Activated CD4-positive, alpha-beta T cell treated with anti-CD3 and anti-CD28 coated beads, Interleukin-2, amount 10 ng/mL, durations not matched to agents 24 days and 14 days (primary cell): ENCODE measurements at regions not wholly inside any gene's neighbourhood (a gene's known extent, or its start where the extent isn't known, plus 50 kb on each side); places are given as distances from the start of the nearest gene placed in this dataset.

Experiments
- DNase-seq: peaks from one replicate; pipeline ENCODE4 v3.0.0; 2022
- H3K27ac Mint-ChIP-seq: one replicate; pipeline ENCODE4 v1.8.0; 2022; ENCODE audit warnings: mild to moderate bottlenecking, mixed read lengths
- H3K27me3 Mint-ChIP-seq: one replicate; pipeline ENCODE4 v1.8.0; 2022; ENCODE audit warnings: mixed read lengths
- H3K36me3 Mint-ChIP-seq: one replicate; pipeline ENCODE4 v1.8.0; 2022; ENCODE audit warnings: low read depth, mild to moderate bottlenecking, mixed read lengths
- H3K4me1 Mint-ChIP-seq: one replicate; pipeline ENCODE4 v1.8.0; 2021; ENCODE audit warnings: mixed read lengths
- H3K4me3 Mint-ChIP-seq: one replicate; pipeline ENCODE4 v1.8.0; 2022; ENCODE audit warnings: mild to moderate bottlenecking, moderate library complexity, mixed read lengths
- H3K9me3 Mint-ChIP-seq: one replicate; pipeline ENCODE4 v1.8.0; 2021; ENCODE audit warnings: mixed read lengths
- intact Hi-C: fragments of 100-400 bp; cut with micrococcal nuclease; formaldehyde crosslinking; loops from one replicate; pipeline ENCODE4 v1.15.1; 2023

DNA sequence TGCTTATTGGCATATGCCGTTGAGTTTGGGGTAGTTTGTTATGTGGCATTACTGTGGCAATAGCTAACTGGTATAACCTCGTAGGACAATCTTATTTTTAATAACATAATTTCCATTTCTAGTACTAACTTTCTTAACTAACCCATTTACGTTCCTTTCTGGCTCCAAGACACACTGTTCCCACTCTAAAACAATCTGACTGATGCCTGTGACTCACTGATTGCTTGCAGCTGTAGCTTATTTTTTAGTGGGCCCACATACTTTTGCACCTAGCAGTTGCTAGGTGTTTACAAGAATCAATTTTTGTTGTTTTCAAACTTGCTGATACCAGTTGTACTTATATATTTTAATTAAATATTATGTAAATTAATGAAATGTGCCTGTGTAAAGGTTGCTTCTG is 52.2 kb downstream of the FAT3 start:
- no peak overlapping the region for H3K27ac Mint-ChIP-seq
- intact Hi-C loops: no loop called here

GRCh38 chr11:92277871-92278270 is 53.3 kb downstream of the FAT3 start:
- H3K27ac Mint-ChIP-seq: no peak overlapping the region
- no peaks in the 10 kb centered on the region for H3K9me3 Mint-ChIP-seq
- no peak overlapping the region for H3K4me3 Mint-ChIP-seq
- H3K36me3 Mint-ChIP-seq: no peaks in the 10 kb centered on the region
- no peaks in the 10 kb centered on the region for H3K4me1 Mint-ChIP-seq
- no peaks in the 10 kb centered on the region for H3K27me3 Mint-ChIP-seq
- intact Hi-C loops: no loop called here
- no peak for DNase-seq

More for the DNA sequence above, 52.2 kb downstream of the FAT3 start:
- Mint-ChIP-seq H3K27me3 (no peaks in the 10 kb centered on the region), H3K9me3 (no peaks in the 10 kb centered on the region), H3K4me1 (no peaks in the 10 kb centered on the region), H3K4me3 (no peak overlapping the region), H3K36me3 (no peaks in the 10 kb centered on the region)
- DNase-seq: no peak

DNA sequence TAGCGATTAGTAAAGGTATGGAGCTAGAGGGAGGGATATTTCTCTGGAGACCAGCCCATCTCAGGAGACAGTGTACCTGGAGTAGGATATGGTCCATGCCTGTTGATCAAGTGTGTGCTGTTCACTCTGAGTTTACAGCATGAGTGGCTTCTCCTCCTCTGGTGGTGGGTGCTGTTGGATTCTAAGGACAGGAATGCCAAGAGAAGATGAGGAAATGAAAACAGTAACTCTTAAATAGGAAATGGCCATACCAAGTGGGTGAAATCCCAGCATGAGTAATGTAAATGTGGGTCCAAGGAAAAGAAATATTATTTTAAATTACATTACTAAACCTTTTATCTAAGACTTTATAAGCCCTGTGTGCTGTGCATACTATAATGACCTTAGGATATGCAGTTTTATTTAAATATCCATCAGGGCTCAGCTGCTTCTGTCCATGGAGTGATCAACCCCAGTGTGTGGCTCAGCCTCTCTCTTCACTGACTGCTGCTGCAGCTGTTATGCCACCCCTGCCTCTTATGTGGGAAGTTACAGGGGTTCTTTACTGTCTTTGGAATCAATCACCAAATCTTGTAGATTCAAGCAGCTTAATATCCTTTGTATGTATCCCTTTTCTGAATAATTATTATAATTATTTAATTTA is 54.3 kb downstream of the FAT3 start:
- DNase-seq: no peak
- Mint-ChIP-seq H3K9me3 (no peaks in the 10 kb centered on the region), H3K36me3 (no peaks in the 10 kb centered on the region), H3K4me1 (no peaks in the 10 kb centered on the region), H3K27ac (no peak overlapping the region), H3K4me3 (no peak overlapping the region), H3K27me3 (no peaks in the 10 kb centered on the region)
- intact Hi-C loops: no loop called here

- Mint-ChIP-seq H3K4me1 (no peaks in the 10 kb centered on the region), H3K27me3 (no peaks in the 10 kb centered on the region), H3K27ac (no peak overlapping the region), H3K9me3 (no peaks in the 10 kb centered on the region), H3K4me3 (no peak overlapping the region), H3K36me3 (no peaks in the 10 kb centered on the region)
- intact Hi-C loops: no loop called here
- DNase-seq: no peak
Observed at GRCh38 chr11:92284107-92284506, 59.5 kb downstream of the FAT3 start.

- intact Hi-C loops: no loop called here
- Mint-ChIP-seq H3K4me1 (no peaks in the 10 kb centered on the region), H3K9me3 (no peaks in the 10 kb centered on the region), H3K27me3 (no peaks in the 10 kb centered on the region), H3K36me3 (no peaks in the 10 kb centered on the region), H3K4me3 (no peak overlapping the region), H3K27ac (no peak overlapping the region)
- DNase-seq: no peak
Observed at GRCh38 chr11:92284558-92284957, 59.9 kb downstream of the FAT3 start.

DNA sequence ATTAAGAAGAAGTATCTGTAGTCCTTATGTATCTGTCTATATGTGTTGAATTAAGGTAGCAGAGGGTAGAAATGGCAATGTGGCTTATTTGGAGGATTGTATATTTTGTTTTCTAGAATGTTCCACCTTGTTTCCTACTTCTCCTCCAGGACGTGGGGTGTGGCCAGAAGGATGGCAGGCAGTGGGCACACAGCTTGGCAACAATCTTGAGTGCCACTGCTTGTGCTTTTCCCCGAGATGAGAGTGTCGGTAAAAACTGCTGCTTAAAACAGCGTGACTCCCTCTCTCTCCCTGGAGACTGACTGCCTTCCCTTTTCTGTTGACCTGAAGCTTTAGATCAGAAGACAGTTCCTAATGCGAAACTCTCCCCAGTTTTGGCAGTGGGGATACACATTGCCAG is 61.2 kb downstream of the FAT3 start:
- no peaks in the 10 kb centered on the region for H3K9me3 Mint-ChIP-seq
- no peaks in the 10 kb centered on the region for H3K27me3 Mint-ChIP-seq
- no peak overlapping the region for H3K27ac Mint-ChIP-seq
- DNase-seq: no peak
- intact Hi-C loops: no loop called here
- H3K4me3 Mint-ChIP-seq: no peak overlapping the region
- no peaks in the 10 kb centered on the region for H3K36me3 Mint-ChIP-seq
- no peaks in the 10 kb centered on the region for H3K4me1 Mint-ChIP-seq

DNA sequence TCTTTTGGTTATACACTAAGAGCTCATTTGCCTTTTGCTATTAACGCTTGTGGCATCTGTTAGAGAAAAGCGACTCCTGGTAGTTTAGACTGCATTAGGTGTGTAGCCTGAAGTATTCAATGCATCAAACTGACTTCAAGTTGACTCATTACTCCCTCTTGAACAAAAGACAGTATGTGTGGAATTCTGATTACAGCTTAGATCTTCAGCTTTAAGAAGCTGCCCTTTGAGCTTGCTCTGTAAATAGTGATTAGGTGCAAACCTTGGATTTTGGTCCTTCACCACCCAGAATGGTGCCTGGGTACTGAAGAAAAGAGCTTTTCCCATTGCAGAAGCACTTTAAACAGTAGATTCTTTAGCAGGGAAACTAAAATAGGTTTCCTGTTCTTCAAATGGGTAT is 62.1 kb downstream of the FAT3 start:
- no peak for DNase-seq
- no peak overlapping the region for H3K27ac Mint-ChIP-seq
- no peaks in the 10 kb centered on the region for H3K36me3 Mint-ChIP-seq
- H3K9me3 Mint-ChIP-seq: no peaks in the 10 kb centered on the region
- no peak overlapping the region for H3K4me3 Mint-ChIP-seq
- no peaks in the 10 kb centered on the region for H3K27me3 Mint-ChIP-seq
- intact Hi-C loops: no loop called here
- H3K4me1 Mint-ChIP-seq: no peaks in the 10 kb centered on the region

- H3K4me1 Mint-ChIP-seq: no peaks in the 10 kb centered on the region
- intact Hi-C loops: no loop called here
- no peak overlapping the region for H3K4me3 Mint-ChIP-seq
- H3K36me3 Mint-ChIP-seq: no peaks in the 10 kb centered on the region
- no peaks in the 10 kb centered on the region for H3K27me3 Mint-ChIP-seq
- no peak for DNase-seq
- H3K9me3 Mint-ChIP-seq: no peaks in the 10 kb centered on the region
- no peak overlapping the region for H3K27ac Mint-ChIP-seq
Observed at GRCh38 chr11:92295175-92296137, 70.8 kb downstream of the FAT3 start.

DNA sequence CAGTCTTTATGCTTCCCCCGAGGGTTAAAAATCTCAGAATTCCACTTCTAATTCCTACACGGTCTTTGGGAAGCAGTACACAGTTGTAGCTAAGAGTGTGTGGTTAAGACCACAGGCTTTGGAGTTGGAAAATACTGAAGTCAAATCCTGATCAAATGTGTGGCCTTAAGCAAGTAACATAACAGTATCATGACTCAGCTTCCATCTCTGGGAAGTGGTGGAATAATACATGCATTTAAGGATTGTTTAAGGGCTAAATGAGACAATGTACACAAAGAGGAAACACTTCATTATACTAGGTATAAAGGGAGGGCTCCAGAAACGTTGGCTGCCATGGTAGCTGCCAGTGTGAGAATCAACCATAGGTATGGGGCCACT is 71.5 kb downstream of the FAT3 start:
- Mint-ChIP-seq H3K9me3 (no peaks in the 10 kb centered on the region), H3K4me1 (no peaks in the 10 kb centered on the region), H3K27me3 (no peaks in the 10 kb centered on the region), H3K4me3 (no peak overlapping the region), H3K27ac (no peak overlapping the region), H3K36me3 (no peaks in the 10 kb centered on the region)
- intact Hi-C loops: no loop called here
- no peak for DNase-seq

GRCh38 chr11:92297567-92298553 is 73.2 kb downstream of the FAT3 start:
- Mint-ChIP-seq H3K9me3 (no peaks in the 10 kb centered on the region), H3K27ac (no peak overlapping the region), H3K27me3 (no peaks in the 10 kb centered on the region), H3K36me3 (no peaks in the 10 kb centered on the region), H3K4me3 (no peak overlapping the region), H3K4me1 (no peaks in the 10 kb centered on the region)
- DNase-seq: no peak
- intact Hi-C loops: no loop called here

DNA sequence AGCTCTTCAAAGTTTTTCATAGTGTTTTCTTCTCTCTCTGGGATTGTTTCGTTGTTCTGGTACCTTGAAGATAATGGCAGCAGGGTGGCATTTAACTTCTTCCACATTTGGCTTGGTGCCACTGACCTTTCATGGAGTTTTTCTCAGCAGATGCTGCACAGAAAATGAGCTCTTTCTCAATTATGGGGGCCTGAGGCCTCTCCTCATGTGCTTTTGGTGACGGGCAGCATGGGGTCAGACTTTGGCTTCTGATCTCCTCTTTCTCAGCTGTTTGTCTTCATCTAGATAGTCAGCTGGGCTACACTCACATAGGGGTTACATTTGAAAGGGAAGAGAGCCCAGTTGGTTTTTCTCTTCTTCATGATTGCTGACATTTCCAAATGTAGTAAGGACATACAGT is 76.3 kb downstream of the FAT3 start:
- H3K4me3 Mint-ChIP-seq: no peak overlapping the region
- no peaks in the 10 kb centered on the region for H3K9me3 Mint-ChIP-seq
- intact Hi-C loops: no loop called here

GRCh38 chr11:92302770-92303169 is 78.2 kb downstream of the FAT3 start:
- Mint-ChIP-seq H3K27ac (no peak overlapping the region), H3K27me3 (no peaks in the 10 kb centered on the region), H3K9me3 (no peaks in the 10 kb centered on the region), H3K4me3 (no peak overlapping the region), H3K4me1 (no peaks in the 10 kb centered on the region), H3K36me3 (no peaks in the 10 kb centered on the region)
- DNase-seq: no peak
- intact Hi-C loops: no loop called here

More for the DNA sequence above, 76.3 kb downstream of the FAT3 start:
- no peaks in the 10 kb centered on the region for H3K36me3 Mint-ChIP-seq
- no peaks in the 10 kb centered on the region for H3K27me3 Mint-ChIP-seq
- no peaks in the 10 kb centered on the region for H3K4me1 Mint-ChIP-seq
- H3K27ac Mint-ChIP-seq: no peak overlapping the region
- no peak for DNase-seq

GRCh38 chr11:92304271-92304670 is 79.7 kb downstream of the FAT3 start:
- Mint-ChIP-seq H3K27me3 (no peaks in the 10 kb centered on the region), H3K36me3 (no peaks in the 10 kb centered on the region), H3K9me3 (no peaks in the 10 kb centered on the region)

More at GRCh38 chr11:92304271-92304670, 79.7 kb downstream of the FAT3 start:
- Mint-ChIP-seq H3K27ac (no peak overlapping the region), H3K4me3 (no peak overlapping the region), H3K4me1 (no peaks in the 10 kb centered on the region)
- intact Hi-C loops: no loop called here
- DNase-seq: no peak
